ENCODE measurements at regions not wholly inside any gene's neighbourhood (a gene's known extent, or its start where the extent isn't known, plus 50 kb on each side); places are given as distances from the start of the nearest gene placed in this dataset.

GRCh38 chr7:136087881-136088280 lies 110.7 kb upstream of the MTPN start:
- intact Hi-C loops (cut with DNase I; ENCODE audit: low total_unique reads) (no loop called here), in situ Hi-C loops (cut with MboI; ENCODE audit: low pct_ligation_motif_present in 1 of 4, low pct_unique_long_range_greater_than_20kb in 1 of 4, low sequenced_read_pairs in 3 of 4) (no loop called here)
- H3K4me1 ChIP-seq, result peaks cover 0 to 10% (median 0%) of the 10 kb centered on the region in 4 donors
- H3K9me3 ChIP-seq, result peaks cover 0 to 3% of the 10 kb centered on the region in 2 donors
- DNase-seq, result no peak
- no peaks in the 10 kb centered on the region for H3K27me3 ChIP-seq
- H3K4me3 ChIP-seq, result no peak overlapping the region
- TF ChIP-seq EP300 (IDR thresholded peaks at IDR 0.05; ENCODE audit: low read depth) (no peak), POLR2AphosphoS5 (IDR thresholded peaks at IDR 0.05) (no peak), CTCF (IDR thresholded peaks at IDR 0.05) (no peak), POLR2A (IDR thresholded peaks at IDR 0.05) (no peak)
- no peaks in the 10 kb centered on the region for H3K36me3 ChIP-seq
- 38 to 64% methylated on average over 1 of the region's 1 CpG for WGBS, 2 donors (ENCODE audit: low coverage in 1 of 2)
- no peak overlapping the region for H3K27ac ChIP-seq

- peak overlapping the region in 2 of 4 donors; percentile 9 to 21 for H3K27ac ChIP-seq
- peaks cover 0 to 10% (median 0%) of the 10 kb centered on the region in 4 donors for H3K4me1 ChIP-seq
- peak overlapping the region in 2 of 4 donors; percentile 20 to 36 for H3K4me3 ChIP-seq
- WGBS, 2 donors (ENCODE audit: low coverage in 1 of 2), result 16 to 34% methylated on average over 3 of the region's 3 CpGs
- in situ Hi-C loops (cut with MboI; ENCODE audit: low pct_ligation_motif_present in 1 of 4, low pct_unique_long_range_greater_than_20kb in 1 of 4, low sequenced_read_pairs in 3 of 4) (no loop called here), intact Hi-C loops (cut with DNase I; ENCODE audit: low total_unique reads) (no loop called here)
- no peaks in the 10 kb centered on the region for H3K36me3 ChIP-seq
- H3K9me3 ChIP-seq, result no peaks in the 10 kb centered on the region
- peak; percentile 12 for DNase-seq
- no peak for TF ChIP-seq POLR2A (IDR thresholded peaks at IDR 0.05)
- TF ChIP-seq POLR2AphosphoS5 (IDR thresholded peaks at IDR 0.05), result peak in 1 of 3 donors; percentile 30
- H3K27me3 ChIP-seq, result no peaks in the 10 kb centered on the region
Measured at GRCh38 chr7:136086712-136087111, 109.6 kb upstream of the MTPN start.

- no peaks in the 10 kb centered on the region for H3K4me1 ChIP-seq
- intact Hi-C loops (cut with DNase I; ENCODE audit: low total_unique reads), result no loop called here
- no peaks in the 10 kb centered on the region for H3K9me3 ChIP-seq
- H3K27me3 ChIP-seq, result no peaks in the 10 kb centered on the region
- no peaks in the 10 kb centered on the region for H3K36me3 ChIP-seq
- no peak overlapping the region for H3K27ac ChIP-seq
- DNase-seq, result no peak
- in situ Hi-C loops (cut with MboI; ENCODE audit: low pct_ligation_motif_present in 1 of 4, low pct_unique_long_range_greater_than_20kb in 1 of 4, low sequenced_read_pairs in 3 of 4), result no loop called here
- no peak overlapping the region for H3K4me3 ChIP-seq
- no peak for TF ChIP-seq POLR2A (IDR thresholded peaks at IDR 0.05)
- TF ChIP-seq CTCF (IDR thresholded peaks at IDR 0.05), result no peak
- TF ChIP-seq POLR2AphosphoS5 (IDR thresholded peaks at IDR 0.05), result no peak
- no peak for TF ChIP-seq EP300 (IDR thresholded peaks at IDR 0.05; ENCODE audit: low read depth)
- 50 to 55% methylated on average over 2 of the region's 2 CpGs for WGBS, 2 donors (ENCODE audit: low coverage in 1 of 2)
Measured at GRCh38 chr7:136079934-136080333, 102.8 kb upstream of the MTPN start.

- no peaks in the 10 kb centered on the region for H3K9me3 ChIP-seq
- TF ChIP-seq POLR2AphosphoS5 (IDR thresholded peaks at IDR 0.05), result no peak
- TF ChIP-seq EP300 (IDR thresholded peaks at IDR 0.05; ENCODE audit: low read depth), result no peak
- no peak for TF ChIP-seq POLR2A (IDR thresholded peaks at IDR 0.05)
- TF ChIP-seq CTCF (IDR thresholded peaks at IDR 0.05), result no peak
- H3K36me3 ChIP-seq, result no peaks in the 10 kb centered on the region
- H3K27me3 ChIP-seq, result no peaks in the 10 kb centered on the region
- H3K27ac ChIP-seq, result no peak overlapping the region
- 67 to 93% methylated on average over 4 of the region's 4 CpGs for WGBS, 2 donors (ENCODE audit: low coverage in 1 of 2)
- no peaks in the 10 kb centered on the region for H3K4me1 ChIP-seq
- no peak for DNase-seq
- in situ Hi-C loops (cut with MboI; ENCODE audit: low pct_ligation_motif_present in 1 of 4, low pct_unique_long_range_greater_than_20kb in 1 of 4, low sequenced_read_pairs in 3 of 4) (no loop called here), intact Hi-C loops (cut with DNase I; ENCODE audit: low total_unique reads) (no loop called here)
- no peak overlapping the region for H3K4me3 ChIP-seq
Measured at GRCh38 chr7:136079478-136079892, 102.3 kb upstream of the MTPN start.

GRCh38 chr7:136079066-136079465 lies 101.9 kb upstream of the MTPN start:
- intact Hi-C loops (cut with DNase I; ENCODE audit: low total_unique reads), result no loop called here
- Histone ChIP-seq H3K27ac (no peak overlapping the region), H3K9me3 (no peaks in the 10 kb centered on the region), H3K4me1 (no peaks in the 10 kb centered on the region), H3K4me3 (no peak overlapping the region), H3K36me3 (no peaks in the 10 kb centered on the region), H3K27me3 (no peaks in the 10 kb centered on the region)
- DNase-seq, result no peak
- in situ Hi-C loops (cut with MboI; ENCODE audit: low pct_ligation_motif_present in 1 of 4, low pct_unique_long_range_greater_than_20kb in 1 of 4, low sequenced_read_pairs in 3 of 4), result no loop called here
- no peak for TF ChIP-seq CTCF (IDR thresholded peaks at IDR 0.05)
- no peak for TF ChIP-seq POLR2AphosphoS5 (IDR thresholded peaks at IDR 0.05)
- no peak for TF ChIP-seq EP300 (IDR thresholded peaks at IDR 0.05; ENCODE audit: low read depth)
- no peak for TF ChIP-seq POLR2A (IDR thresholded peaks at IDR 0.05)
- WGBS, 2 donors (ENCODE audit: low coverage in 1 of 2), result 89 to 92% methylated on average over 1 of the region's 1 CpG

Measured in transverse colon (tissue), 4 donors.